Dendritic cell treated with granulocyte-macrophage colony-stimulating factor and Interleukin-4, amounts not matched to agents 40 ng/mL and 50 ng/mL, for 4 days (primary cell): ENCODE measurements at regions not wholly inside any gene's neighbourhood (a gene's known extent, or its start where the extent isn't known, plus 50 kb on each side); places are given as distances from the start of the nearest gene placed in this dataset.

ENCODE experiments used
- H3K27ac Mint-ChIP-seq: one replicate; pipeline ENCODE4 v1.8.0; 2022; ENCODE audit warnings: mild to moderate bottlenecking, mixed read lengths
- H3K27me3 Mint-ChIP-seq: one replicate; pipeline ENCODE4 v1.8.0; 2022; ENCODE audit warnings: mild to moderate bottlenecking, mixed read lengths
- H3K36me3 Mint-ChIP-seq: one replicate; pipeline ENCODE4 v1.8.0; 2022; ENCODE audit warnings: low read depth, mixed read lengths
- H3K4me1 Mint-ChIP-seq: one replicate; pipeline ENCODE4 v1.8.0; 2022; ENCODE audit warnings: low read depth, mixed read lengths
- H3K4me3 Mint-ChIP-seq: one replicate; pipeline ENCODE4 v1.8.0; 2022; ENCODE audit warnings: mild to moderate bottlenecking, moderate library complexity, mixed read lengths
- H3K9me3 Mint-ChIP-seq: one replicate; pipeline ENCODE4 v1.8.0; 2022; ENCODE audit warnings: mixed read lengths
- intact Hi-C: fragments of 100-400 bp; cut with micrococcal nuclease; formaldehyde crosslinking; loops from one replicate; pipeline ENCODE4 v1.15.0; 2022

GRCh38 chr12:93153321-93153720 lies 224.2 kb upstream of the EEA1 start:
- Mint-ChIP-seq H3K27ac (no peak overlapping the region), H3K4me3 (no peak overlapping the region), H3K27me3 (peaks cover 4% of the 10 kb centered on the region), H3K4me1 (peaks cover 10% of the 10 kb centered on the region), H3K36me3 (no peaks in the 10 kb centered on the region), H3K9me3 (peaks cover 12% of the 10 kb centered on the region)
- intact Hi-C loops = no loop called here

GRCh38 chr12:93154096-93154728 lies 223.5 kb upstream of the NUDT4 start:
- H3K4me1 Mint-ChIP-seq = peaks cover 7% of the 10 kb centered on the region
- intact Hi-C loops = no loop called here
- peaks cover 20% of the 10 kb centered on the region for H3K9me3 Mint-ChIP-seq
- no peaks in the 10 kb centered on the region for H3K36me3 Mint-ChIP-seq
- H3K27ac Mint-ChIP-seq = no peak overlapping the region
- no peak overlapping the region for H3K4me3 Mint-ChIP-seq
- H3K27me3 Mint-ChIP-seq = peaks cover 4% of the 10 kb centered on the region

GRCh38 chr12:93154753-93155480 lies 222.8 kb upstream of the NUDT4 start:
- intact Hi-C loops = no loop called here
- peaks cover 4% of the 10 kb centered on the region for H3K27me3 Mint-ChIP-seq
- H3K27ac Mint-ChIP-seq = no peak overlapping the region
- no peak overlapping the region for H3K4me3 Mint-ChIP-seq
- no peaks in the 10 kb centered on the region for H3K36me3 Mint-ChIP-seq
- peaks cover 20% of the 10 kb centered on the region for H3K9me3 Mint-ChIP-seq
- peaks cover 5% of the 10 kb centered on the region for H3K4me1 Mint-ChIP-seq

GRCh38 chr12:93156086-93156716 lies 221.5 kb upstream of the NUDT4 start:
- H3K4me3 Mint-ChIP-seq = no peak overlapping the region
- peaks cover 4% of the 10 kb centered on the region for H3K27me3 Mint-ChIP-seq
- intact Hi-C loops = no loop called here
- H3K27ac Mint-ChIP-seq = no peak overlapping the region
- no peaks in the 10 kb centered on the region for H3K36me3 Mint-ChIP-seq
- peaks cover 20% of the 10 kb centered on the region for H3K9me3 Mint-ChIP-seq
- peaks cover 5% of the 10 kb centered on the region for H3K4me1 Mint-ChIP-seq

- Mint-ChIP-seq H3K27ac (no peak overlapping the region), H3K36me3 (no peaks in the 10 kb centered on the region), H3K27me3 (peaks cover 4% of the 10 kb centered on the region), H3K4me1 (peaks cover 5% of the 10 kb centered on the region), H3K4me3 (no peak overlapping the region), H3K9me3 (peaks cover 20% of the 10 kb centered on the region)
- intact Hi-C loops = no loop called here
Observed at GRCh38 chr12:93157279-93157678, 220.4 kb upstream of the NUDT4 start.

- H3K27ac Mint-ChIP-seq = no peak overlapping the region
- peaks cover 8% of the 10 kb centered on the region for H3K4me1 Mint-ChIP-seq
- H3K4me3 Mint-ChIP-seq = no peak overlapping the region
- no peaks in the 10 kb centered on the region for H3K36me3 Mint-ChIP-seq
- peaks cover 4% of the 10 kb centered on the region for H3K27me3 Mint-ChIP-seq
- intact Hi-C loops = no loop called here
- peaks cover 20% of the 10 kb centered on the region for H3K9me3 Mint-ChIP-seq
Observed at GRCh38 chr12:93158065-93158843, 219.5 kb upstream of the NUDT4 start.

GRCh38 chr12:93163260-93164036 lies 214.3 kb upstream of the NUDT4 start:
- no peak overlapping the region for H3K4me3 Mint-ChIP-seq
- H3K9me3 Mint-ChIP-seq = peaks cover 7% of the 10 kb centered on the region
- H3K27me3 Mint-ChIP-seq = no peaks in the 10 kb centered on the region
- intact Hi-C loops = no loop called here
- H3K27ac Mint-ChIP-seq = no peak overlapping the region
- no peaks in the 10 kb centered on the region for H3K36me3 Mint-ChIP-seq
- peaks cover 17% of the 10 kb centered on the region for H3K4me1 Mint-ChIP-seq

GRCh38 chr12:93164103-93164880 lies 213.4 kb upstream of the NUDT4 start:
- Mint-ChIP-seq H3K4me3 (no peak overlapping the region), H3K27me3 (no peaks in the 10 kb centered on the region), H3K4me1 (peaks cover 17% of the 10 kb centered on the region), H3K9me3 (no peaks in the 10 kb centered on the region), H3K36me3 (no peaks in the 10 kb centered on the region), H3K27ac (no peak overlapping the region)
- intact Hi-C loops = no loop called here

- Mint-ChIP-seq H3K4me3 (no peak overlapping the region), H3K4me1 (peaks cover 17% of the 10 kb centered on the region), H3K9me3 (no peaks in the 10 kb centered on the region), H3K27ac (no peak overlapping the region), H3K36me3 (no peaks in the 10 kb centered on the region), H3K27me3 (no peaks in the 10 kb centered on the region)
- intact Hi-C loops = no loop called here
Observed at GRCh38 chr12:93165384-93165932, 212.3 kb upstream of the NUDT4 start.

- no peak overlapping the region for H3K4me3 Mint-ChIP-seq
Observed at GRCh38 chr12:93166541-93167307, 211.0 kb upstream of the NUDT4 start.

GRCh38 chr12:93167331-93167730 lies 210.4 kb upstream of the NUDT4 start:
- Mint-ChIP-seq H3K4me1 (peaks cover 17% of the 10 kb centered on the region), H3K4me3 (no peak overlapping the region), H3K36me3 (no peaks in the 10 kb centered on the region), H3K9me3 (no peaks in the 10 kb centered on the region), H3K27me3 (no peaks in the 10 kb centered on the region), H3K27ac (no peak overlapping the region)
- intact Hi-C loops = no loop called here

More at GRCh38 chr12:93166541-93167307, 211.0 kb upstream of the NUDT4 start:
- Mint-ChIP-seq H3K4me1 (peaks cover 17% of the 10 kb centered on the region), H3K9me3 (no peaks in the 10 kb centered on the region), H3K27me3 (no peaks in the 10 kb centered on the region), H3K27ac (no peak overlapping the region), H3K36me3 (no peaks in the 10 kb centered on the region)
- intact Hi-C loops = no loop called here

- no peaks in the 10 kb centered on the region for H3K9me3 Mint-ChIP-seq
- no peak overlapping the region for H3K4me3 Mint-ChIP-seq
- no peaks in the 10 kb centered on the region for H3K36me3 Mint-ChIP-seq
- H3K27me3 Mint-ChIP-seq = no peaks in the 10 kb centered on the region
- intact Hi-C loops = no loop called here
- no peak overlapping the region for H3K27ac Mint-ChIP-seq
- H3K4me1 Mint-ChIP-seq = peaks cover 16% of the 10 kb centered on the region
Observed at GRCh38 chr12:93167841-93168492, 209.8 kb upstream of the NUDT4 start.
